ENCODE measurements at regions not wholly inside any gene's neighbourhood (a gene's known extent, or its start where the extent isn't known, plus 50 kb on each side); places are given as distances from the start of the nearest gene placed in this dataset.

DNA sequence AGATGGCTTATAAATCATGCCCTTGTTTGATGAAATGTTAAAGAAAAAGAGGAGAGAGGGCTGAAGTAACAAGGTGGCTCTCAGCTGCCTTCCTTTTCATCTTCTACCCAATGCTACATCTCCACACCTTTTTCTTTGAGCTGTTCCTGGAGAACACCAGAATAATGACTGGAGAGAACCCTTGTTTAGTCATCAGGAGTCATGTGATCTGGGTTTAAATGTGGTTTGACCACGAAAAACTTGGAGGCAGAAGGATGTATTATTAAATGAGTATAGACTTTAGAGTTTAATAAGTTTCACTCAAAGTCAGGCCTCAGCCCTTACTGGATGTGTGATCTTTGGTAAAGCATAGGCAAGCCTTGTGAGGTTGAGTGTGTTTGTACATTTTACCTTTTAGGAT, 230.3 kb upstream of the TBL1XR1 start:
- Histone ChIP-seq H3K27me3 (ENCODE audit: control insufficient read depth, insufficient read depth, low read length) (no peaks in the 10 kb centered on the region), H3K79me2 (no peaks in the 10 kb centered on the region), H3K36me3 (ENCODE audit: control insufficient read depth, insufficient read depth, low read length) (no peaks in the 10 kb centered on the region), H3K9ac (no peak overlapping the region), H3K9me3 (ENCODE audit: control insufficient read depth, low read length) (no peaks in the 10 kb centered on the region), H2AFZ (no peak overlapping the region), H3K4me1 (no peaks in the 10 kb centered on the region), H3K4me3 (ENCODE audit: low read depth, low read length) (no peak overlapping the region), H3K27ac (no peak overlapping the region), H3K4me2 (ENCODE audit: low read length) (no peak overlapping the region)
- TF ChIP-seq CTCF (IDR thresholded peaks at IDR 0.05) = no peak

DNA sequence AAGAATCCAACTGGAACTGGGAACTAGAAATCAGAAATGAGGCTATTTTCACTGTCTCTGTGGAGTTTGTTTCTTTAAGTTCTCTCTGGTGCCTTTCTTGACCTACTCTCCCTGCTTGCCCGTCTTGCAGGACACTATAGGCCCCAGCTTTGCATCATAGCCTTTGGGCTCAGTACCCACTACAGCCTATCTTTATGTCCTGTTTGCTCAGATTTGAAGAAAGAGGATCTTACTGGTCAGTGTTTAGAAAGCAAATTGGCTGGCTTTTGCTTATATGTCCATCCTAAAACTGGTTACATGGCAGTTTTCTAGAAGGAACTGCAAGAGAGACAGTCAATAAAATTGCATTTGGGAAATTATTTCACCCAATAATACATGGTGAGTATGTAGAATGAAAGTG, 231.8 kb upstream of the TBL1XR1 start:
- Histone ChIP-seq H3K4me2 (ENCODE audit: low read length) (no peak overlapping the region), H3K4me3 (ENCODE audit: low read depth, low read length) (no peak overlapping the region), H3K27ac (no peak overlapping the region), H3K9ac (no peak overlapping the region), H2AFZ (no peak overlapping the region), H3K27me3 (ENCODE audit: control insufficient read depth, insufficient read depth, low read length) (no peaks in the 10 kb centered on the region), H3K79me2 (no peaks in the 10 kb centered on the region), H3K4me1 (no peaks in the 10 kb centered on the region), H3K9me3 (ENCODE audit: control insufficient read depth, low read length) (no peaks in the 10 kb centered on the region), H3K36me3 (ENCODE audit: control insufficient read depth, insufficient read depth, low read length) (no peaks in the 10 kb centered on the region)
- no peak for TF ChIP-seq CTCF (IDR thresholded peaks at IDR 0.05)

DNA sequence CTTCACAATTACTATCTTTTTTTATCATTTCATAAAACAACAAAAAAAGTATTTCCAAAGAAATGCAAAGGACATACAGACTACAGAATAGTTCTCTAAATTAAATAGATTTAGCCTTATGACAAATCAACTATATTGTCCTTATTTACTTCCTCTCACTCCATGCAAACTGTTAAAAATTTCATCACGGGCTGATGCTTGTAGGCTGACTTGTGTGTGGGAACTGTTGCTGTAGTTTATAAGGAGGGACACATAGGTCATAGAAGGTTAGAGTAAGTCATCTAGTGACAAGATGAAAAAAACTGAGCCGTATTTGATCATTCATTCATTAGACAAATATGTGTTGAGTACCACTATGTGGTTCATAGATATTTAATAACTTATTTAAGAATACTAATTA, 232.5 kb upstream of the TBL1XR1 start:
- Histone ChIP-seq H3K4me2 (ENCODE audit: low read length) (no peak overlapping the region), H2AFZ (no peak overlapping the region), H3K9me3 (ENCODE audit: control insufficient read depth, low read length) (no peaks in the 10 kb centered on the region), H3K79me2 (no peaks in the 10 kb centered on the region), H3K4me3 (ENCODE audit: low read depth, low read length) (no peak overlapping the region), H3K4me1 (no peaks in the 10 kb centered on the region), H3K9ac (no peak overlapping the region), H3K36me3 (ENCODE audit: control insufficient read depth, insufficient read depth, low read length) (no peaks in the 10 kb centered on the region), H3K27ac (no peak overlapping the region), H3K27me3 (ENCODE audit: control insufficient read depth, insufficient read depth, low read length) (no peaks in the 10 kb centered on the region)
- TF ChIP-seq CTCF (IDR thresholded peaks at IDR 0.05) = no peak

GRCh38 chr3:177430653-177431052, 233.4 kb upstream of the TBL1XR1 start:
- no peak overlapping the region for H3K4me3 ChIP-seq (ENCODE audit: low read depth, low read length)
- no peak for TF ChIP-seq CTCF (IDR thresholded peaks at IDR 0.05)
- H3K27ac ChIP-seq = no peak overlapping the region
- H3K9me3 ChIP-seq (ENCODE audit: control insufficient read depth, low read length) = no peaks in the 10 kb centered on the region
- H3K79me2 ChIP-seq = no peaks in the 10 kb centered on the region
- no peaks in the 10 kb centered on the region for H3K27me3 ChIP-seq (ENCODE audit: control insufficient read depth, insufficient read depth, low read length)
- no peak overlapping the region for H2AFZ ChIP-seq
- no peaks in the 10 kb centered on the region for H3K4me1 ChIP-seq
- no peak overlapping the region for H3K4me2 ChIP-seq (ENCODE audit: low read length)
- H3K36me3 ChIP-seq (ENCODE audit: control insufficient read depth, insufficient read depth, low read length) = no peaks in the 10 kb centered on the region
- no peak overlapping the region for H3K9ac ChIP-seq

DNA sequence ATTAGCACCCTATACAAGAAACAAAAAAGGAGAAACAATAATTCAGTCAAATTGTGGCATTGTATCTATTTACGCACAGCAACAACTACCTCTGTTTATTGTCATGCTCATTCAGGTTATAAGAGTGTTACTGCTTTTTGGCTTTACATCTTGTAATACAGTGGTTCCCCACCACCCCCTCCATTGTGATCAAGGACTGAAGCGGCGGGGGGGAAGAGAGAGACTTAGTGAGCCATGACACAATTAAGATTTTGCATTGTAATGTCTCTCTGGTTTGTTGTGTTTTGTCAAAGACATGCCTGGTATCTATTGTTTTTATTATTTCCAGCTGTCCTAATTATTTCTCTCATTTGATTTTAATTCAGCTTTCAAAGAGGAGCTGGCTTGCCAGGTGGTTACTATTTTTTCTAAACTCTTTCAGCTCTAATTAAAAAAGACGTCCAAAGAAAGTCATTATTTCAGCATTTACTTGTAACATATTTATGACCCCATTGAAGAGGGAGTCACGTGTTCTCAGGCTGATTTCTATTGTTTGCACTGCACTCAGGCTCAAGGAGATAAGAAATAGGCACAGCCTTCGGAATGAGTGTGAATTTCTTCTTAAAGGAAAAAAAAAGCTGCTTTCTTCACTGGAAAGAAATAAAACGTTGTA, 234.4 kb upstream of the TBL1XR1 start:
- no peaks in the 10 kb centered on the region for H3K9me3 ChIP-seq (ENCODE audit: control insufficient read depth, low read length)
- no peaks in the 10 kb centered on the region for H3K27me3 ChIP-seq (ENCODE audit: control insufficient read depth, insufficient read depth, low read length)
- H3K4me1 ChIP-seq = no peaks in the 10 kb centered on the region
- no peaks in the 10 kb centered on the region for H3K36me3 ChIP-seq (ENCODE audit: control insufficient read depth, insufficient read depth, low read length)
- no peak overlapping the region for H3K4me3 ChIP-seq (ENCODE audit: low read depth, low read length)
- H3K4me2 ChIP-seq (ENCODE audit: low read length) = no peak overlapping the region
- H3K9ac ChIP-seq = no peak overlapping the region
- no peaks in the 10 kb centered on the region for H3K79me2 ChIP-seq
- no peak overlapping the region for H3K27ac ChIP-seq
- H2AFZ ChIP-seq = no peak overlapping the region
- TF ChIP-seq CTCF (IDR thresholded peaks at IDR 0.05) = no peak
